Natural killer cell (primary cell): ENCODE measurements at regions not wholly inside any gene's neighbourhood (a gene's known extent, or its start where the extent isn't known, plus 50 kb on each side); places are given as distances from the start of the nearest gene placed in this dataset.

Experiments used
- ATAC-seq, 3 donors: fragments of 150-1000 bp in 2 of 3; fragments of 200-7000 bp in 1 of 3; cut with Tn5 transposase; 1 replicate in 1 of 3; 2 replicates in 2 of 3; pipeline ENCODE4 v1.10.0; 2021; ENCODE audit warnings: mild to moderate bottlenecking in 2 of 3, moderate library complexity in 2 of 3
- DNase-seq, 2 donors: peaks; one replicate each; pipeline versions ENCODE4 v3.0.0 to v3.0.0-alpha.2; 2013 to 2021; ENCODE audit warnings: mixed read lengths in 1 of 2
- H3K27ac ChIP-seq: one replicate; pipeline ENCODE4 v1.5.1; 2013; ENCODE audit warnings: mild to moderate bottlenecking, low read length
- H3K27me3 ChIP-seq: one replicate; pipeline ENCODE4 v1.6.1; 2013; ENCODE audit warnings: low read length; ENCODE audit not compliant: control insufficient read depth, insufficient read depth
- H3K36me3 ChIP-seq: one replicate; pipeline ENCODE4 v1.6.1; 2013; ENCODE audit warnings: low read length; ENCODE audit not compliant: control insufficient read depth, insufficient read depth
- H3K4me1 ChIP-seq: one replicate; pipeline ENCODE4 v1.6.1; 2013; ENCODE audit warnings: low read length; ENCODE audit not compliant: control insufficient read depth, insufficient read depth
- H3K4me3 ChIP-seq: one replicate; pipeline ENCODE4 v1.5.1; 2013; ENCODE audit warnings: low read length
- H3K9me3 ChIP-seq: one replicate; pipeline ENCODE4 v1.6.1; 2013; ENCODE audit warnings: low read length; ENCODE audit not compliant: control insufficient read depth, insufficient read depth
- H3K27ac Mint-ChIP-seq, 2 donors: one replicate each; pipeline ENCODE4 v1.8.0; 2022; ENCODE audit warnings: mild to moderate bottlenecking in 2 of 2, mixed read lengths in 2 of 2, moderate library complexity in 1 of 2
- H3K27me3 Mint-ChIP-seq, 2 donors: one replicate each; pipeline ENCODE4 v1.8.0; 2022; ENCODE audit warnings: low read depth in 2 of 2, mixed read lengths in 2 of 2
- H3K36me3 Mint-ChIP-seq: one replicate; pipeline ENCODE4 v1.8.0; 2022; ENCODE audit warnings: mixed read lengths
- H3K4me1 Mint-ChIP-seq, 2 donors: one replicate each; pipeline ENCODE4 v1.8.0; 2022; ENCODE audit warnings: mixed read lengths in 2 of 2
- H3K4me3 Mint-ChIP-seq: one replicate; pipeline ENCODE4 v1.8.0; 2022; ENCODE audit warnings: mild to moderate bottlenecking, moderate library complexity, mixed read lengths
- H3K9me3 Mint-ChIP-seq, 2 donors: one replicate each; pipeline ENCODE4 v1.8.0; 2022; ENCODE audit warnings: mixed read lengths in 2 of 2
- WGBS: methylation state at CpG from one replicate; pipeline ENCODE4 v1.1.7; 2013; ENCODE audit warnings: missing lambda C conversion rate; ENCODE audit not compliant: insufficient coverage; 5-methylcytosine and 5-hydroxymethylcytosine counted together
- intact Hi-C: fragments of 100-400 bp; cut with micrococcal nuclease; formaldehyde crosslinking; loops from one replicate; pipeline ENCODE4 v1.14.2; 2022
- TF ChIP-seq, protein P1 (sequence below): fragments of 200-600 bp; IDR thresholded peaks from one replicate; pipeline ENCODE4 v1.8.0; 2022; ENCODE audit warnings: antibody characterized with exemption

- H3K27ac Mint-ChIP-seq: no peak overlapping the region
- H3K9me3 Mint-ChIP-seq: no peaks in the 10 kb centered on the region
- H3K4me1 ChIP-seq: peaks cover 14% of the 10 kb centered on the region
- H3K36me3 ChIP-seq: no peaks in the 10 kb centered on the region
- no peak overlapping the region for H3K27ac ChIP-seq
- intact Hi-C loops: no loop called here
- peaks cover 0 to 16% of the 10 kb centered on the region in 2 donors for H3K27me3 Mint-ChIP-seq
- no peaks in the 10 kb centered on the region for H3K9me3 ChIP-seq
- TF ChIP-seq, protein P1, sequence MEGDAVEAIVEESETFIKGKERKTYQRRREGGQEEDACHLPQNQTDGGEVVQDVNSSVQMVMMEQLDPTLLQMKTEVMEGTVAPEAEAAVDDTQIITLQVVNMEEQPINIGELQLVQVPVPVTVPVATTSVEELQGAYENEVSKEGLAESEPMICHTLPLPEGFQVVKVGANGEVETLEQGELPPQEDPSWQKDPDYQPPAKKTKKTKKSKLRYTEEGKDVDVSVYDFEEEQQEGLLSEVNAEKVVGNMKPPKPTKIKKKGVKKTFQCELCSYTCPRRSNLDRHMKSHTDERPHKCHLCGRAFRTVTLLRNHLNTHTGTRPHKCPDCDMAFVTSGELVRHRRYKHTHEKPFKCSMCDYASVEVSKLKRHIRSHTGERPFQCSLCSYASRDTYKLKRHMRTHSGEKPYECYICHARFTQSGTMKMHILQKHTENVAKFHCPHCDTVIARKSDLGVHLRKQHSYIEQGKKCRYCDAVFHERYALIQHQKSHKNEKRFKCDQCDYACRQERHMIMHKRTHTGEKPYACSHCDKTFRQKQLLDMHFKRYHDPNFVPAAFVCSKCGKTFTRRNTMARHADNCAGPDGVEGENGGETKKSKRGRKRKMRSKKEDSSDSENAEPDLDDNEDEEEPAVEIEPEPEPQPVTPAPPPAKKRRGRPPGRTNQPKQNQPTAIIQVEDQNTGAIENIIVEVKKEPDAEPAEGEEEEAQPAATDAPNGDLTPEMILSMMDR: no peak
- peaks cover 7% of the 10 kb centered on the region for H3K36me3 Mint-ChIP-seq
- no peak overlapping the region for H3K4me3 ChIP-seq
- no peaks in the 10 kb centered on the region for H3K27me3 ChIP-seq
- WGBS: no CpG with 5 or more reads among the region's 1 CpG
- peaks cover 16 to 21% of the 10 kb centered on the region in 2 donors for H3K4me1 Mint-ChIP-seq
- no peak for ATAC-seq
- no peak overlapping the region for H3K4me3 Mint-ChIP-seq
- DNase-seq: no peak
Measured at GRCh38 chr1:101408212-101409042, 171.6 kb downstream of the S1PR1 start.

- Histone ChIP-seq H3K36me3 (no peaks in the 10 kb centered on the region), H3K27me3 (no peaks in the 10 kb centered on the region), H3K4me3 (no peak overlapping the region), H3K9me3 (no peaks in the 10 kb centered on the region), H3K4me1 (peaks cover 14% of the 10 kb centered on the region), H3K27ac (no peak overlapping the region)
- Mint-ChIP-seq H3K27me3 (peaks cover 0 to 16% of the 10 kb centered on the region in 2 donors), H3K27ac (no peak overlapping the region), H3K4me3 (no peak overlapping the region), H3K36me3 (peaks cover 7% of the 10 kb centered on the region), H3K4me1 (peaks cover 16 to 21% of the 10 kb centered on the region in 2 donors), H3K9me3 (no peaks in the 10 kb centered on the region)
- ATAC-seq (no peak), DNase-seq (no peak)
- TF ChIP-seq, protein P1: no peak
- intact Hi-C loops: no loop called here
Measured at GRCh38 chr1:101409102-101409501, 172.3 kb downstream of the S1PR1 start.

GRCh38 chr1:101410048-101410878, 173.4 kb downstream of the S1PR1 start:
- DNase-seq: no peak

More at GRCh38 chr1:101410048-101410878, 173.4 kb downstream of the S1PR1 start:
- H3K27me3 Mint-ChIP-seq: peaks cover 0 to 16% of the 10 kb centered on the region in 2 donors
- 11% methylated on average over 2 of the region's 3 CpGs for WGBS
- ATAC-seq: peak; percentile 66 to 84 (median 83)
- Histone ChIP-seq H3K36me3 (no peaks in the 10 kb centered on the region), H3K4me3 (no peak overlapping the region), H3K9me3 (no peaks in the 10 kb centered on the region), H3K27me3 (no peaks in the 10 kb centered on the region), H3K27ac (no peak overlapping the region), H3K4me1 (peaks cover 14% of the 10 kb centered on the region)
- H3K4me1 Mint-ChIP-seq: peaks cover 16 to 21% of the 10 kb centered on the region in 2 donors
- intact Hi-C loops: no loop called here
- H3K9me3 Mint-ChIP-seq: no peaks in the 10 kb centered on the region
- H3K4me3 Mint-ChIP-seq: peak overlapping the region; percentile 60
- TF ChIP-seq, protein P1: no peak
- peaks cover 7% of the 10 kb centered on the region for H3K36me3 Mint-ChIP-seq
- H3K27ac Mint-ChIP-seq: peak overlapping the region in 1 of 2 donors; percentile 54
